MCF 10A (cell line): ENCODE measurements at regions not wholly inside any gene's neighbourhood (a gene's known extent, or its start where the extent isn't known, plus 50 kb on each side); places are given as distances from the start of the nearest gene placed in this dataset.

ENCODE experiments used
- BruUV-seq: library from RNA; stranded (reverse); fragments of 400-500 nt; replicated peaks from 2 replicates; lab custom pipeline; 2021; lab: Mats Ljungman, UMichigan
- CTCF ChIA-PET: fragments of 300-600 bp; sonication (Branson Sonifier 250); formaldehyde crosslinking; extraction: SDS; loops from one replicate; lab custom pipeline; 2021; ENCODE audit warnings: antibody characterized with exemption, inconsistent platforms; lab: Yijun Ruan, JAX
- POLR2A ChIA-PET: fragments of 300-600, 350-650 bp; sonication (Branson Sonifier 250); formaldehyde crosslinking; extraction: SDS; loops from one replicate; lab custom pipeline; 2020; ENCODE audit warnings: antibody characterized with exemption, inconsistent platforms; lab: Yijun Ruan, JAX
- DNase-seq: peaks from one replicate; pipeline ENCODE4 v3.0.0-alpha.2; 2018; ENCODE audit not compliant: unreplicated experiment
- H3K27ac Mint-ChIP-seq: one replicate; pipeline ENCODE4 v1.8.0; 2022; ENCODE audit warnings: mild to moderate bottlenecking, low read depth, mixed read lengths; ENCODE audit not compliant: unreplicated experiment
- H3K27me3 Mint-ChIP-seq: one replicate; pipeline ENCODE4 v1.8.0; 2022; ENCODE audit warnings: mixed read lengths; ENCODE audit not compliant: insufficient read depth, unreplicated experiment
- H3K36me3 Mint-ChIP-seq: one replicate; pipeline ENCODE4 v1.8.0; 2022; ENCODE audit warnings: mild to moderate bottlenecking, moderate library complexity, mixed read lengths; ENCODE audit not compliant: insufficient read depth, unreplicated experiment
- H3K4me1 Mint-ChIP-seq: one replicate; pipeline ENCODE4 v1.8.0; 2022; ENCODE audit warnings: mixed read lengths; ENCODE audit not compliant: insufficient read depth, unreplicated experiment
- H3K4me3 Mint-ChIP-seq: one replicate; pipeline ENCODE4 v1.8.0; 2022; ENCODE audit warnings: mild to moderate bottlenecking, moderate library complexity, mixed read lengths; ENCODE audit not compliant: unreplicated experiment
- H3K9me3 Mint-ChIP-seq: one replicate; pipeline ENCODE4 v1.8.0; 2022; ENCODE audit warnings: mixed read lengths; ENCODE audit not compliant: unreplicated experiment
- CTCF ChIP-seq: fragments of 200-600 bp; IDR thresholded peaks from one replicate; pipeline ENCODE4 v1.8.0; 2022; ENCODE audit warnings: antibody characterized with exemption, mild to moderate bottlenecking; ENCODE audit not compliant: unreplicated experiment
- intact Hi-C: fragments of 100-400 bp; cut with micrococcal nuclease; formaldehyde crosslinking; loops from 2 replicates; pipeline ENCODE4 v1.14.1; 2022

- TF ChIP-seq CTCF = no peak
- Mint-ChIP-seq H3K4me3 (no peak overlapping the region), H3K27me3 (no peaks in the 10 kb centered on the region), H3K4me1 (peaks cover 30% of the 10 kb centered on the region), H3K27ac (no peak overlapping the region), H3K36me3 (no peaks in the 10 kb centered on the region), H3K9me3 (no peaks in the 10 kb centered on the region)
- ChIA-PET CTCF (interaction anchor here (0.7 to 2.4 kb wide), 5 partner anchors 80 to 161 kb away, joined by 3 to 14 read pairs (median 4); no protein-coding TSS in a partner anchor), POLR2A (interaction anchor here (0.6 to 5.4 kb wide), 6 partner anchors 12 to 162 kb away, joined by 3 to 42 read pairs (median 5); partner anchors contain the start of gene LURAP1L)
- no peak for DNase-seq
- intact Hi-C loops = no loop called here
- BruUV-seq = no TSS peak
Observed at GRCh38 chr9:12879961-12880360, 105.1 kb downstream of the LURAP1L start.

- ChIA-PET CTCF (interaction anchor here (0.6 to 2.4 kb wide), 7 partner anchors 59 to 161 kb away, joined by 3 to 14 read pairs (median 4); no protein-coding TSS in a partner anchor), POLR2A (interaction anchor here (0.5 to 5.4 kb wide), 7 partner anchors 12 to 163 kb away, joined by 3 to 42 read pairs (median 5); partner anchors contain the start of gene LURAP1L)
- Mint-ChIP-seq H3K27me3 (no peaks in the 10 kb centered on the region), H3K4me1 (peaks cover 26% of the 10 kb centered on the region), H3K36me3 (no peaks in the 10 kb centered on the region), H3K4me3 (no peak overlapping the region), H3K27ac (no peak overlapping the region), H3K9me3 (no peaks in the 10 kb centered on the region)
- no peak for TF ChIP-seq CTCF
- intact Hi-C loops = no loop called here
- no peak for DNase-seq
- BruUV-seq = no TSS peak
Observed at GRCh38 chr9:12880406-12881015, 105.7 kb downstream of the LURAP1L start.

- Mint-ChIP-seq H3K36me3 (no peaks in the 10 kb centered on the region), H3K4me1 (peaks cover 26% of the 10 kb centered on the region), H3K9me3 (no peaks in the 10 kb centered on the region), H3K27me3 (no peaks in the 10 kb centered on the region), H3K27ac (no peak overlapping the region), H3K4me3 (no peak overlapping the region)
- CTCF ChIA-PET = interaction anchor here (0.7 to 2.5 kb wide), 10 partner anchors 84 to 180 kb away, joined by 3 to 29 read pairs (median 4); partner anchors contain the start of gene LURAP1L
- no TSS peak for BruUV-seq
- POLR2A ChIA-PET = interaction anchor here (1.0 to 1.4 kb wide), 3 partner anchors 105 to 107 kb away, joined by 3 to 6 read pairs (median 3); partner anchors contain the start of gene LURAP1L
- DNase-seq = no peak
- intact Hi-C loops = no loop called here
- no peak for TF ChIP-seq CTCF
Observed at GRCh38 chr9:12882430-12882829, 107.6 kb downstream of the LURAP1L start.

DNA sequence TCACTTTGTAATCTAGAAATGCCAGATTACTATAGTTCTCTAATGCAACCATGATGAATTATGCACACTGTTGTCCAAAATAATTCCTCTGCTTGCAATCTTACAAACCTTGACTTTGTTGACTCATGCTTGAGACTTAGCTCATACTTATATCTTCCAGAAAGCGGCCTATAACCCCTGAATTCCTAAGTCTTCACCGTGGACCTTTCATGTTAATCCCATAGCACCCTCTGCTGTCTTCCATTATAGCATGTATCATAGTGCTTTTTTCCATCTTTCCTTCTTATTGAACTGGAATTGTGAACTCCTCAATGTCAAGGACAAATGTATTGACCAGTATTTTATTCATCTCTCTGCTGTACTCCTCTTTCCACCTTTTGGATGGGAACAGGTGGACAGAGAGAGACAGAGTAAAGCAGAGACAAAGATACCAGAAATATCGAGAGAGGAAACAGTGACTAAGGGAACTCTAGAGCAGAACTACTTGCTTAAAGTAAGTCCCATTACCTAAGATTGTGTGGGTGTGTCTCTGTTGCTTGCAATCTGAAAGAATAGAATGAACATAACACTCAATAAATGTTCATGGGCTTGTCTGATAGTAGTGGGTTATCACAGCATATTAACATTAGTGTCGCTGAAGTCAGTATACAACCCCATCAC, 110.0 kb downstream of the LURAP1L start:
- CTCF ChIA-PET = interaction anchor here (0.5 to 1.7 kb wide), 19 partner anchors 30 to 1837 kb away, joined by 3 to 75 read pairs (median 5); partner anchors contain the start of gene LURAP1L
- DNase-seq = peak; percentile 84
- Mint-ChIP-seq H3K9me3 (peaks cover 1% of the 10 kb centered on the region), H3K27ac (no peak overlapping the region), H3K27me3 (no peaks in the 10 kb centered on the region), H3K36me3 (no peaks in the 10 kb centered on the region), H3K4me1 (peaks cover 13% of the 10 kb centered on the region), H3K4me3 (no peak overlapping the region)
- intact Hi-C loops = loop anchor here (1.0 to 2.0 kb wide), 5 partner anchors 71 to 204 kb away; no protein-coding TSS in a partner anchor
- POLR2A ChIA-PET = interaction anchor here (0.9 to 1.7 kb wide), 9 partner anchors 87 to 165 kb away, joined by 3 to 9 read pairs (median 5); partner anchors contain the start of gene LURAP1L
- peak; percentile 62 for TF ChIP-seq CTCF
- no TSS peak for BruUV-seq
